Ammon's horn (tissue), 1 donor: ENCODE measurements at regions not wholly inside any gene's neighbourhood (a gene's known extent, or its start where the extent isn't known, plus 50 kb on each side); places are given as distances from the start of the nearest gene placed in this dataset.
"Not testable (repeated sequence)": the region's sequence is repeated elsewhere in the genome, so short reads cannot be mapped to it uniquely, and the experiment has no call there.

ENCODE experiments used
- DNase-seq: peaks from one replicate; pipeline ENCODE4 v3.0.0-alpha.2; 2016; ENCODE audit warnings: low spot score

GRCh38 chr2:111287646-111288568 lies 167.2 kb downstream of the BCL2L11 start:
- not testable (repeated sequence) for DNase-seq

- DNase-seq, result not testable (repeated sequence)
Measured at GRCh38 chr2:111290370-111290769, 169.7 kb downstream of the BCL2L11 start.

- DNase-seq, result not testable (repeated sequence)
Measured at GRCh38 chr2:111291566-111291965, 170.9 kb downstream of the BCL2L11 start.

- DNase-seq, result not testable (repeated sequence)
Measured at GRCh38 chr2:111292232-111292968, 171.7 kb downstream of the BCL2L11 start.

DNA sequence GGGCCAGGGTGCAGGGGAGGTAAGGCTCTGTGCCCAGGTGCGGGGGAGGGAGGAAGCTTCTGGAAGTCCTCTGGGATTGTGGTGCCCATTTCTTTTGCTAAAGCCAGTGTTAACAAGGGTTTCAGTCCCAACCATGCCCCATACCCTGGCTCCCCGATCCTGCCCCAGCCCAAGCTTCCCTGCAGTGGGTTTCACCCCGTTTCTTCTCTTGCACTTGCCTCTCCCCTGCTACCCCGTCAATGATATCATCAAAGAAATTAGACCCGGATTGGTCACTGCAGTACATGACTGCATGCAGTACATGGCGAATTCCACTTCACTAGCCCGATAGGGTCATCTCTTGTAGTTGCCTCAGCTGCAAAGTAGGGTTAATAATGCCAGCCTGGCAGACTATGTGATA lies 174.0 kb downstream of the BCL2L11 start:
- DNase-seq, result not testable (repeated sequence)

DNA sequence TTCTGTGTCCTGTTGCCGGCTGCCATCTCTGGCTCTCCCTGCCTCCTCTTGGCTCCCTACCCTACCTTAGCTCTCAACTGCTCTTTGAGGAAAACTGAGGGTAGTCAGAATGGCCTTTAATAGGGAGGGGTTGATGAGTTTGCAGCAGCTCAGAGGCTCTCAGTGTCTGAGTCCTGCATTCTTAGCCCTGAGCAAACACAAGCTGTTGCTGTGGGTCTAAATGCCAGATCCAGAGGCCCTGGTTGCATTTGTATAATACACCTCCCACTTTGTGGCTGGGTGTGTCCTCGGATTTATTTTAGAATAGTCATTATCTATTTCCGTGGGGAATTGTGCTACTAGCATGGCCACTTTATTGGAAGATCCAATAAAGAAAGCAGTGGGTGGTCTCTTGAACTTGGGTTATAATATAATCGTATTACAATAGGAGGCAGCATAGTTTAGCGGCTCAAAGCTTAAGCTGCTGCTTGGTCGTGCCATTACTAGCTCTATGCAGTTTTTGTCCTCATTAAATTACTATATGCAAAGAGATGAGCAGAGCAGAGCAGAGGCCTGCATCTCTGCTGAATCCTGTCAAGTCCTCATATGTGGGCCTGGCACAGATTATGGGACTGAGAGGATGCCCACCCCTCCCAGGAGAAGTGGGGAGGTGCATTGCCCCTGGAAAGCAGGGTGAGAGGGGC lies 175.5 kb downstream of the BCL2L11 start:
- DNase-seq, result not testable (repeated sequence)

DNA sequence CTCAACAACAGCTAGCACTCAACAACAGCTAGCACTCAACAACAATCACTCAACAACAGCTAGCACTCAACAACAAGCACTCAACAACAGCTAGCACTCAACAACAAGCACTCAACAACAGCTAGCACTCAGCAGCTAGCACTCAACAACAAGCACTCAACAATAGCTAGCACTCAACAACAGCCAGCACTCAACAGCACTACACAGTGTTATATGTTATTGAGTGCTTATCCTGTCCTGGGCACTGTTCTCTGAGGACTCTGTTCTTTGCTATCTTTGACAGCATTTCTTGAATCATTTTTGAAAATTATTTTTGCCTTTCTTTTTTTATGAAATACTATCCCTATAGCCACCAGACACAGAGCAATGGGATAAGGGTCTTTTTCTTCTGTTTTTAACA lies 176.4 kb downstream of the BCL2L11 start:
- DNase-seq, result not testable (repeated sequence)

DNA sequence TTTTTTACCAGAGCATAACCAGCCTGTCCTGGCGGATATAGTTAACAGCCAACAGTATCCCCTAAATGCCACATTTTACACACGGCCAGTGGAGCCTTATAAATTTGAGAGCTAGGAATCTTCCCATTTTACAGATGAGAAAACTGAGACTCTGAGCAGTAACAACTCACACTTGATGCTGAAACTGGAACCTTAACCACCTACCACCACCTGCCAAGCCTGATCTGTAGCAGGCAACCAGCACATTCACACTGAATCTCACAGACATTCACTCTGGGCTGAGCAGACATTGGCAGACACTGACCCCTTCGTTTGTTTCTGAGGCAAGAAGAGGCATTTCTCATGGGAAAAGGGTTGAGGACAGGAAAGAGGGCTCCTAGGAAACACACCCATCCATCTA lies 178.2 kb downstream of the BCL2L11 start:
- not testable (repeated sequence) for DNase-seq

DNA sequence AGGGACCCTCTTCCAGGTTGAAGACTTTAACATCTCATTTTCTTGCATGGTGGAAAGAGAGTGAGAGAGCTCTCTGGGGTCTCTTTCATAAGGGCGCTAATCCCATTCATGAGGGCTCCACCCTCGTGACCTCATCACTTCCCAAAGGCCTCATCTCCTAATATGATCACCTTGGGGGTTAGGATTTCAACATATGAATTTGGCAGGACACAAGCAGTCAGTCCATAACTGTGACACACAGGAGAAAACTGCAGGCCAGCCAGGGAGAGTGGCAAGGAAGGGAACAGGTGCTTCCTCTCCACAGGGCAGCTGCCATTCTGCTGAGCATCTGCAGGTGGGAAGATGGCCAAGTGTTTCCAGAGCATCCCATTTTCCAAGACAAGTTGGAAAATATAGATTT lies 178.9 kb downstream of the BCL2L11 start:
- not testable (repeated sequence) for DNase-seq

- DNase-seq, result not testable (repeated sequence)
Measured at GRCh38 chr2:111301677-111302076, 181.0 kb downstream of the BCL2L11 start.

DNA sequence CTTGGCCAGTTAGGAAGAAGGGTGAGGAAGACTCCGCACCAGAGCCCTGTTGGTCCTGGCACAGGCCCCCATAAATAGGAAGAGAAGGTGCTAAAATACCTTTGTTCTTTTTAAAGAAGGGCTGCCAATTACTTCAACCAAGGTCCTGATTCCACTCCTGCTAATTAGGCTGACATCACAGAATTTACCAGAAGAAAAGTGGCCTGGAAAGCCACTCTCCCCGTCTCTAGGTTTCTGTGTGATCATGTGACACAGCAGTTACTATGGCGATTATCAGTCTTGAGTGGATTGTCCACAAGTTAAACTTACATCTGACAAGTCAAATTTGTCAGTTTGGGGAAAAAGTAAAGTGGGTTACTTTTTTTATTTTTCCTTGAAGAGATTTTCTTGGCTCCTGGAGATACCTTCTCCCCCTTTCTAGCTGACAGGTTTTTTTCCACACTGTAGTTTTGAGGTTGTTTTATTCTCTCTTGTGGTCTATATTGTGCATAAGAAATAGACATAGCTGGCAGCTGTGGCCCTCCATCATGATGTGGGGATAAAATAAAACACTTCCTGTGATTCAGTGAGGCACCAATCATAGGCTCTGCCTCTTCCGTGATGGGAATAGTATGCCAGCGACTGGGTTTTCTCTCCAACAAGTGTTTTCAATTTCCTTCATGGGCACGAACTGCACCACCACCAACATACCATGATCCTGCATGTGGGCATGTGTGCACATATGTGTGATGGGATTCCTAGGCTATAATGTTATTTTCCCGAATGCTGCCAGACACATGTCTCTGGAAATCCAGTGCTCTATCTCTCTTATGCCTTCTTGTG lies 181.9 kb downstream of the BCL2L11 start:
- not testable (repeated sequence) for DNase-seq

DNA sequence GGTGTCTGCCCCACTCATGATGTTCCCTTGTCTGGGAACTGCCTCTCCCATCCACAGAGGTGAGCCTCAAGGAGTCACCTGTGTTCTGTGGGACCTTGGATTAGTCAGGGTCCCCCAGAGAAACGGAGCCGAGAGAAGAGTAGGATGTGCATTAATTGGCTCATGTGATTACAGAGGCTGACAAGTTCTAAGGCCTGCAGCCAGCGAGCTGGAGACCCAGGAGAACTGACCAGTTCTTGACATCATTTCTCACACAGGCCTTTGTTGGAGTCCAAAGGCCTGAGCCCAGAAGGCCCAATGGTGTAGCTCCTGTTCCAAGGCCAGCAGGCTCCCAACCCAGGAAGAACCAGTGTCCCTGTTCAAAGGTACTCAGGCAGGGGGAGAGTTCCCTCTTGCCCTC lies 186.6 kb downstream of the BCL2L11 start:
- not testable (repeated sequence) for DNase-seq

DNA sequence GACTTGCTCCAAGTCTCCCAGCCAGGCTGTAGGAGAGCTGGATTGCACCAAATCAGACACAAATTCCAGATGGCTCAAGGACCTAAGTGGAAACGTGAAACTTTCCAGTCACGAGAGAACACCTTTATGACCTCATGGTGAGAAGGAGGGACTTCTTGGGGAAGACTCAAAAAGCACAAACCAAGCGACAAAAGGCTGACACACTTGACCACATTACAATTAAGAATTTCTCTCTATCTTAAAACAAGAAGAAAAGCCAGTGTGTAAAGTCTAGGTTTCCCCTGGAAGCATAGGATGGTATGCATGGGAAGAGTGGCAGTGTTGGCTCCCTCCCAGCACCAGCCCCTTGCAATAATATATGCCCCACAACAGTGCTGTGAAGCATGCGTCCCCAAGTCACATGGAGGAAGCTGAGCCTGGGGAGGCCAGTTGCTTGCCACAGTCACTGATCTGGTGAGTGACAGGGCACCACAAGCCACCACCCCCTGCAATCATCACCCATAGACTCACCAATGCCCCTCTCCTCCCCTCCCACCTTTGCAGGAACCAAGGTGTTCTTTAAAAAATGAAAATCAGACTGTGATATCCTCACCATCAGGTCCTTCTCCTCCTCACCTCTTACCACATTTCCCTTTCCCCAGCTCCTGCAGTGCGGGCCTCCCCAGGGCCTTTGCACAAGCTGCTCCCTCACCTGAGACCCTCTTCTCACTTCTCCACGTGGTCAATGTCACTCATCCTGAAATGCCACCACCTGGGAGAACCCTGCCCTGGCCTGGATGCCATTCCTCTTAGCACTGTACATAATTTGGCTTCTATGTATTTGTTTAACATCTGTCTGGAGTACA lies 188.7 kb downstream of the BCL2L11 start:
- not testable (repeated sequence) for DNase-seq

- not testable (repeated sequence) for DNase-seq
Measured at GRCh38 chr2:111310395-111310794, 189.7 kb downstream of the BCL2L11 start.

GRCh38 chr2:111311568-111311967 lies 190.9 kb downstream of the BCL2L11 start:
- not testable (repeated sequence) for DNase-seq

DNA sequence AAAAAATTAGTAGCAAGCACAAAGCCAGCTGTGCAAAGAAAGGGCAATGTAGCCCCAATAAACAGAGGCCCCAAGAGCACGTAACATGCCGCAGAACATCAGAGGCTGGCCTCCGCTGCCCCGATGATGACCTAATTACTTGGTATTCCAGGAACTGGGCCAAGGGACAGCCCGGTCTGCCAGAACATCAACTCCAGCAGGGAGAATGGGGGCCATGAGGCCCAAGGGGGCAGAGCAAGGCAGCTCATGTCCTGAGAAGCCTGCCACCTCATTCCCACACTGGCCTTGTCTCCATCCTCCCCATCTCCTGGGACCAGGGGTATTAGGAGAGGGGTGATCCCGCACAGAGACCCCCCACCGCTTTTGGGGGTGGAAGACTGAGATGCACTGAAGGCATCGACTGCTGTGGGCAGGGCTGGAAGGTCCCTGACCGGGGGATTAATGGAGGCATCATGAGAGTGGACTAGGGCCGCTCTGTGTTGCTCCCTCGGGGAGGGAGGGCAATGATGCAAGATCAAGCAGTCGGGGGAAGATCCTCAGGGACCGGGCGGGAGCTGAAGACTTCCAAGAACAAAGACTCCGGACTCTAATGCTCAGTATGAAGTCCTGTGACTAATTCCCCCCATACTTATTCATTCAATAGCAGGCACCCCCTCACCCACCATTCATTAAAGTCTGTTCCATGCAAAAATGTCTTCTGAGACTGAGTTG lies 192.3 kb downstream of the BCL2L11 start:
- DNase-seq, result peak; percentile 66

GRCh38 chr2:111313711-111314110 lies 193.0 kb downstream of the BCL2L11 start:
- DNase-seq, result not testable (repeated sequence)

- not testable (repeated sequence) for DNase-seq
Measured at GRCh38 chr2:111315188-111315917, 194.6 kb downstream of the BCL2L11 start.

DNA sequence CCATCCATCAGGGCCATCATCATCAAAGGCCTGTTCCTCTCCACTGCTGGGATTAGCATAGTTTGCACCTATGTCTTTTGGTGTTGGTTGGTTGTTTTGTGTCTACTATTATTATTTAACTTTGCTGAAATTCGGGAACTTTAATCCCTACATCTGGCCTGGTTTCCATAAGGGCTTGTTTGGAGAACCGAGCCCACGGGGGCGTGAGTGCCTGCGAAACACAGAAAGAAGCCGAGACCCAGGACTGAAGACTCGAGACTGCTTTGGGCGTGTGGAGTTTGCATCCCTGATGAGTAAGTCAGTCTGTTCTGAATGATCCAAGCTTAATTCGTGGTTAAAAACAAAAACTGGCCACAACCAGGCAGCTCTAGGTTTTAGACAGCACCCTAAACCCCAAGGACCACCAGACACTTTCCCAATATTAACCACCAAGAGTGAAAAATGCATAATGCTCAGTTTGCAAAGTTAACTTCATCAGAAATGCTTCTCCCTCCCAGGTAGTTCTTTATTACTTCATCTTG lies 195.6 kb downstream of the BCL2L11 start:
- not testable (repeated sequence) for DNase-seq
